ENCODE measurements at regions not wholly inside any gene's neighbourhood (a gene's known extent, or its start where the extent isn't known, plus 50 kb on each side); places are given as distances from the start of the nearest gene placed in this dataset.

- DNase-seq (ENCODE audit: low spot score) = no peak
- Histone ChIP-seq H3K27ac (no peak overlapping the region), H3K4me3 (no peak overlapping the region)
- no peak for TF ChIP-seq CTCF (IDR thresholded peaks at IDR 0.05)
These were observed 99.0 kb upstream of the QRFPR start for GRCh38 chr4:121479808-121480207.

- no peak for TF ChIP-seq CTCF (IDR thresholded peaks at IDR 0.05)
- no peak for DNase-seq (ENCODE audit: low spot score)
- Histone ChIP-seq H3K27ac (no peak overlapping the region), H3K4me3 (no peak overlapping the region)
These were observed 96.7 kb upstream of the QRFPR start for GRCh38 chr4:121477480-121477879.

- Histone ChIP-seq H3K4me3 (no peak overlapping the region), H3K27ac (no peak overlapping the region)
- no peak for TF ChIP-seq CTCF (IDR thresholded peaks at IDR 0.05)
- DNase-seq (ENCODE audit: low spot score) = no peak
These were observed 96.3 kb upstream of the QRFPR start for GRCh38 chr4:121477079-121477478.

GRCh38 chr4:121472937-121473721, 92.3 kb upstream of the QRFPR start:
- TF ChIP-seq CTCF (IDR thresholded peaks at IDR 0.05) = no peak
- no peak for DNase-seq (ENCODE audit: low spot score)
- Histone ChIP-seq H3K27ac (no peak overlapping the region), H3K4me3 (no peak overlapping the region)

GRCh38 chr4:121464854-121465253, 84.0 kb upstream of the QRFPR start:
- H3K27ac ChIP-seq = no peak overlapping the region
- no peak for DNase-seq (ENCODE audit: low spot score)
- H3K4me3 ChIP-seq = no peak overlapping the region
- no peak for TF ChIP-seq CTCF (IDR thresholded peaks at IDR 0.05)

- H3K27ac ChIP-seq = no peak overlapping the region
- H3K4me3 ChIP-seq = no peak overlapping the region
- TF ChIP-seq CTCF (IDR thresholded peaks at IDR 0.05) = no peak
- DNase-seq (ENCODE audit: low spot score) = no peak
These were observed 81.9 kb upstream of the QRFPR start for GRCh38 chr4:121462660-121463261.

GRCh38 chr4:121459026-121459425, 78.2 kb upstream of the QRFPR start:
- TF ChIP-seq CTCF (IDR thresholded peaks at IDR 0.05) = no peak
- DNase-seq (ENCODE audit: low spot score) = no peak
- Histone ChIP-seq H3K4me3 (no peak overlapping the region), H3K27ac (no peak overlapping the region)
